Right lobe of liver (tissue), 4 donors: ENCODE measurements at regions not wholly inside any gene's neighbourhood (a gene's known extent, or its start where the extent isn't known, plus 50 kb on each side); places are given as distances from the start of the nearest gene placed in this dataset.

Source experiments
- POLR2A ChIP-seq: fragments of 450-650 bp; IDR thresholded peaks from one replicate; pipeline ENCODE4 v1.6.1; 2017; ENCODE audit warnings: antibody characterized with exemption, mild to moderate bottlenecking
- TF ChIP-seq, protein P1 (sequence below), 4 donors: fragments of 200-600 bp in 3 of 4; fragments of 450-650 bp in 1 of 4; IDR thresholded peaks; one replicate each; pipeline versions ENCODE4 v1.5.1 to v1.8.0; 2016 to 2022; ENCODE audit warnings: antibody characterized with exemption in 4 of 4, mild to moderate bottlenecking in 2 of 4
- donor health status: DM: no; HTN: no; CAD: no.
- donor health status: DM: no; HTN: no; CAD: no.
- donor health status: DM: no; HTN: yes; CAD: no.

- TF ChIP-seq POLR2A, result no peak
- TF ChIP-seq, protein P1, sequence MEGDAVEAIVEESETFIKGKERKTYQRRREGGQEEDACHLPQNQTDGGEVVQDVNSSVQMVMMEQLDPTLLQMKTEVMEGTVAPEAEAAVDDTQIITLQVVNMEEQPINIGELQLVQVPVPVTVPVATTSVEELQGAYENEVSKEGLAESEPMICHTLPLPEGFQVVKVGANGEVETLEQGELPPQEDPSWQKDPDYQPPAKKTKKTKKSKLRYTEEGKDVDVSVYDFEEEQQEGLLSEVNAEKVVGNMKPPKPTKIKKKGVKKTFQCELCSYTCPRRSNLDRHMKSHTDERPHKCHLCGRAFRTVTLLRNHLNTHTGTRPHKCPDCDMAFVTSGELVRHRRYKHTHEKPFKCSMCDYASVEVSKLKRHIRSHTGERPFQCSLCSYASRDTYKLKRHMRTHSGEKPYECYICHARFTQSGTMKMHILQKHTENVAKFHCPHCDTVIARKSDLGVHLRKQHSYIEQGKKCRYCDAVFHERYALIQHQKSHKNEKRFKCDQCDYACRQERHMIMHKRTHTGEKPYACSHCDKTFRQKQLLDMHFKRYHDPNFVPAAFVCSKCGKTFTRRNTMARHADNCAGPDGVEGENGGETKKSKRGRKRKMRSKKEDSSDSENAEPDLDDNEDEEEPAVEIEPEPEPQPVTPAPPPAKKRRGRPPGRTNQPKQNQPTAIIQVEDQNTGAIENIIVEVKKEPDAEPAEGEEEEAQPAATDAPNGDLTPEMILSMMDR (IDR thresholded peaks at IDR 0.05), result no peak
Observed at GRCh38 chrX:20477836-20478524, 211.3 kb upstream of the RPS6KA3 start.
